ENCODE measurements at regions not wholly inside any gene's neighbourhood (a gene's known extent, or its start where the extent isn't known, plus 50 kb on each side); places are given as distances from the start of the nearest gene placed in this dataset.

- H3K4me3 Mint-ChIP-seq = no peak overlapping the region
- H3K27me3 Mint-ChIP-seq (ENCODE audit: insufficient read depth, low read depth) = no peaks in the 10 kb centered on the region
- no peak overlapping the region for H2AFZ ChIP-seq (replicated peaks)
- H3K79me2 ChIP-seq (ENCODE audit: low read depth) = no peaks in the 10 kb centered on the region
- H3K9ac ChIP-seq = no peak overlapping the region
- H4K20me1 ChIP-seq (ENCODE audit: low read depth) = no peaks in the 10 kb centered on the region
- H3K9me3 ChIP-seq (ENCODE audit: low read depth) = no peaks in the 10 kb centered on the region
- H3F3A ChIP-seq (ENCODE audit: low read depth) = no peaks in the 10 kb centered on the region
- TF ChIP-seq EZH2phosphoT487 (IDR thresholded peaks at IDR 0.05) (no peak), CTCF (IDR thresholded peaks at IDR 0.05) (no peak), EZH2 (IDR thresholded peaks at IDR 0.05) (no peak)
- no peak overlapping the region for H3K4me3 ChIP-seq
- H3K27me3 ChIP-seq = no peaks in the 10 kb centered on the region
- no peak for DNase-seq (ENCODE audit: low spot score)
- H3K4me2 ChIP-seq = no peak overlapping the region
- H3K36me3 Mint-ChIP-seq = no peaks in the 10 kb centered on the region
- H3K27ac Mint-ChIP-seq = no peak overlapping the region
- no peaks in the 10 kb centered on the region for H3K4me1 Mint-ChIP-seq
- no peaks in the 10 kb centered on the region for H3K4me1 ChIP-seq
- no peaks in the 10 kb centered on the region for H3K9me3 Mint-ChIP-seq
- H3K27ac ChIP-seq = no peak overlapping the region
- no peaks in the 10 kb centered on the region for H3K36me3 ChIP-seq
Measured at GRCh38 chr7:110157631-110158362, 933.1 kb upstream of the LRRN3 start.

DNA sequence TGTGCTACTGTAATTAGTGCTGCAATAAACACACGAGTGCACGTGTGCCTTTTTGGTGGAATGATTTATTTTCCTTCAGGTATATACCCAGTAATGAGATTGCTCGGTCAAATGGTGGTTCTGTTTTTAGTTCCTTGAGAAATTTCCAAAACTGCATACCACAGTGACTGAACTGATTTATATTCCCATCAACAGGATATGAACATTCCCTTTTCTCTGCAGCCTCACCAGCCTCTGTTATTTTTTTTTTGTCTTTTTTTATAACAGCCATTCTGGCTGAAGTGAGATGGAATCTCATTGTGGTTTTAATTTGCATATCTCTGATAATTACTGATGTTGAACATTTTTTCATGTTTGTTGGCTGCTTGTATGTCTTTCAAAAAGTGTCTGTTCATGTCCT is 922.9 kb upstream of the LRRN3 start:
- Histone ChIP-seq H3K27ac (no peak overlapping the region), H3K27me3 (no peaks in the 10 kb centered on the region), H3K79me2 (ENCODE audit: low read depth) (no peaks in the 10 kb centered on the region), H3K4me1 (peaks cover 12% of the 10 kb centered on the region), H2AFZ (replicated peaks) (peak overlapping the region; percentile 27), H3K4me3 (no peak overlapping the region), H3K4me2 (no peak overlapping the region), H3K9ac (no peak overlapping the region), H3F3A (ENCODE audit: low read depth) (no peaks in the 10 kb centered on the region), H3K9me3 (ENCODE audit: low read depth) (no peaks in the 10 kb centered on the region), H4K20me1 (ENCODE audit: low read depth) (no peaks in the 10 kb centered on the region), H3K36me3 (no peaks in the 10 kb centered on the region)
- no peak for TF ChIP-seq EZH2phosphoT487 (IDR thresholded peaks at IDR 0.05)
- no peak for TF ChIP-seq CTCF (IDR thresholded peaks at IDR 0.05)
- TF ChIP-seq EZH2 (IDR thresholded peaks at IDR 0.05) = no peak
- Mint-ChIP-seq H3K27me3 (ENCODE audit: insufficient read depth, low read depth) (no peaks in the 10 kb centered on the region), H3K27ac (no peak overlapping the region), H3K9me3 (no peaks in the 10 kb centered on the region), H3K4me3 (no peak overlapping the region), H3K36me3 (no peaks in the 10 kb centered on the region), H3K4me1 (peaks cover 11% of the 10 kb centered on the region)
- DNase-seq (ENCODE audit: low spot score) = no peak

DNA sequence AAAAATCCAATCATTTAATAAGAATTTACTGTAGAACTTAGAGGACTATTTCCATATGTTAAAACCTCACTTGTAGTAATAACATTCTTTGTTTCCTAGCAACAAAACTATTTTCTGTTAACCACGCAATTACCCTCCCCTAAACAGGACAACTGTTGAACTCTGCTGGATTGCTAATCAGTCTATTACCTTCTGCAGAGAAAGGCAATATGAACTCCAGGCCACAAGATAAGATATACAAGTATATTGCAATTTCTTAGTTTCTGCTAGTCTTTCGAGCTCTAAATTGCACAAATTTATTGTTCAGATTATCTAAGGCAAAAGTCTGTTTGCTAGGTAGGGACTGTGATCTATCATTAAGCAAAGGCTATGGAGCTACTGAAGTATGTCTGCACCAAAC is 920.1 kb upstream of the LRRN3 start:
- no peak overlapping the region for H2AFZ ChIP-seq (replicated peaks)
- H3K27ac Mint-ChIP-seq = no peak overlapping the region

More for the DNA sequence above, 920.1 kb upstream of the LRRN3 start:
- Histone ChIP-seq H3F3A (ENCODE audit: low read depth) (no peaks in the 10 kb centered on the region), H3K27ac (no peak overlapping the region), H3K79me2 (ENCODE audit: low read depth) (no peaks in the 10 kb centered on the region), H3K27me3 (no peaks in the 10 kb centered on the region), H3K4me2 (no peak overlapping the region), H3K4me3 (no peak overlapping the region), H3K4me1 (peaks cover 12% of the 10 kb centered on the region), H3K9me3 (ENCODE audit: low read depth) (no peaks in the 10 kb centered on the region), H4K20me1 (ENCODE audit: low read depth) (no peaks in the 10 kb centered on the region), H3K36me3 (no peaks in the 10 kb centered on the region), H3K9ac (no peak overlapping the region)
- H3K9me3 Mint-ChIP-seq = no peaks in the 10 kb centered on the region
- H3K27me3 Mint-ChIP-seq (ENCODE audit: insufficient read depth, low read depth) = no peaks in the 10 kb centered on the region
- H3K4me3 Mint-ChIP-seq = no peak overlapping the region
- TF ChIP-seq EZH2phosphoT487 (IDR thresholded peaks at IDR 0.05) (no peak), CTCF (IDR thresholded peaks at IDR 0.05) (no peak), EZH2 (IDR thresholded peaks at IDR 0.05) (no peak)
- H3K4me1 Mint-ChIP-seq = peaks cover 11% of the 10 kb centered on the region
- no peak for DNase-seq (ENCODE audit: low spot score)
- no peaks in the 10 kb centered on the region for H3K36me3 Mint-ChIP-seq

All from neural progenitor cell (in vitro differentiated cells).